T47D (cell line): ENCODE measurements at regions not wholly inside any gene's neighbourhood (a gene's known extent, or its start where the extent isn't known, plus 50 kb on each side); places are given as distances from the start of the nearest gene placed in this dataset.

Source experiments
- DNase-seq, 2 experiments: peaks; one replicate each; pipeline versions ENCODE4 v3.0.0 to v3.0.0-alpha.2; 2011 to 2012; ENCODE audit warnings: low read depth in 1 of 2, low spot score in 1 of 2
- JUND ChIP-seq: IDR thresholded peaks from 2 replicates; pipeline ENCODE4 v1.6.1; 2012; ENCODE audit warnings: low read depth
- in situ Hi-C: cut with HindIII; loops from 2 replicates; pipeline ENCODE4 v1.10.0; 2016; ENCODE audit warnings: low sequenced_read_pairs, low pct_unique_long_range_greater_than_20kb

GRCh38 chr20:24131684-24132083, 143.1 kb upstream of the GGTLC1 start:
- in situ Hi-C loops = no loop called here
- DNase-seq = peak in 1 of 2 experiments; percentile 92

GRCh38 chr20:24131281-24131680, 142.7 kb upstream of the GGTLC1 start:
- in situ Hi-C loops = no loop called here
- DNase-seq = peak in 1 of 2 experiments; percentile 96
- TF ChIP-seq JUND = peak; percentile 83; the same call in 1 of the 2 replicates

More at GRCh38 chr20:24131684-24132083, 143.1 kb upstream of the GGTLC1 start:
- no peak for TF ChIP-seq JUND

GRCh38 chr20:24129641-24130040, 141.1 kb upstream of the GGTLC1 start:
- no peak for DNase-seq
- TF ChIP-seq JUND = no peak
- in situ Hi-C loops = no loop called here

- TF ChIP-seq JUND = no peak
- in situ Hi-C loops = no loop called here
Observed at GRCh38 chr20:24124951-24125650, 136.5 kb upstream of the GGTLC1 start.

GRCh38 chr20:24124003-24124402, 135.4 kb upstream of the GGTLC1 start:
- DNase-seq = no peak
- no peak for TF ChIP-seq JUND
- in situ Hi-C loops = no loop called here

More at GRCh38 chr20:24124951-24125650, 136.5 kb upstream of the GGTLC1 start:
- peak in 1 of 2 experiments; percentile 38 for DNase-seq

GRCh38 chr20:24118441-24119175, 130.0 kb upstream of the GGTLC1 start:
- no peak for TF ChIP-seq JUND
- in situ Hi-C loops = no loop called here
- no peak for DNase-seq

- TF ChIP-seq JUND = no peak
- in situ Hi-C loops = no loop called here
- DNase-seq = no peak
Observed at GRCh38 chr20:24118034-24118433, 129.5 kb upstream of the GGTLC1 start.

GRCh38 chr20:24117383-24117782, 128.8 kb upstream of the GGTLC1 start:
- in situ Hi-C loops = no loop called here
- no peak for DNase-seq
- TF ChIP-seq JUND = no peak

GRCh38 chr20:24116611-24117010, 128.0 kb upstream of the GGTLC1 start:
- no peak for TF ChIP-seq JUND
- DNase-seq = no peak
- in situ Hi-C loops = no loop called here

- DNase-seq = no peak
- no peak for TF ChIP-seq JUND
- in situ Hi-C loops = no loop called here
Observed at GRCh38 chr20:24112360-24112759, 123.8 kb upstream of the GGTLC1 start.

GRCh38 chr20:24111858-24112257, 123.3 kb upstream of the GGTLC1 start:
- no peak for TF ChIP-seq JUND
- DNase-seq = peak in 1 of 2 experiments; percentile 44
- in situ Hi-C loops = no loop called here

- DNase-seq = no peak
- in situ Hi-C loops = no loop called here
- no peak for TF ChIP-seq JUND
Observed at GRCh38 chr20:24109537-24109936, 121.0 kb upstream of the GGTLC1 start.

- no peak for DNase-seq
- in situ Hi-C loops = no loop called here
- no peak for TF ChIP-seq JUND
Observed at GRCh38 chr20:24109008-24109407, 120.4 kb upstream of the GGTLC1 start.
